GM19025 (cell line): ENCODE measurements at regions not wholly inside any gene's neighbourhood (a gene's known extent, or its start where the extent isn't known, plus 50 kb on each side); places are given as distances from the start of the nearest gene placed in this dataset.
"Not testable (repeated sequence)": the region's sequence is repeated elsewhere in the genome, so short reads cannot be mapped to it uniquely, and the experiment has no call there.

Experiments
- ATAC-seq: cut with Tn5 transposase; IDR thresholded peaks from one replicate; pipeline ENCODE4 v1.9.1; 2021; ENCODE audit warnings: mild to moderate bottlenecking, low read depth, moderate library complexity; ENCODE audit not compliant: unreplicated experiment

GRCh38 chr2:12926641-12927040, 209.9 kb downstream of the TRIB2 start:
- not testable (repeated sequence) for ATAC-seq

GRCh38 chr2:12928197-12928774, 211.6 kb downstream of the TRIB2 start:
- no peak for ATAC-seq

GRCh38 chr2:12928775-12929401, 212.2 kb downstream of the TRIB2 start:
- ATAC-seq, result no peak

- ATAC-seq, result no peak
Measured at GRCh38 chr2:12929758-12930157, 213.0 kb downstream of the TRIB2 start.

- no peak for ATAC-seq
Measured at GRCh38 chr2:12930391-12930790, 213.7 kb downstream of the TRIB2 start.

GRCh38 chr2:12931186-12931844, 214.6 kb downstream of the TRIB2 start:
- ATAC-seq, result no peak

- ATAC-seq, result no peak
Measured at GRCh38 chr2:12932192-12932591, 215.5 kb downstream of the TRIB2 start.

- ATAC-seq, result no peak
Measured at GRCh38 chr2:12934146-12934756, 217.5 kb downstream of the TRIB2 start.

- no peak for ATAC-seq
Measured at GRCh38 chr2:12935222-12935621, 218.5 kb downstream of the TRIB2 start.

- no peak for ATAC-seq
Measured at GRCh38 chr2:12935796-12936195, 219.1 kb downstream of the TRIB2 start.

GRCh38 chr2:12941203-12941602, 224.5 kb downstream of the TRIB2 start:
- no peak for ATAC-seq

GRCh38 chr2:12948231-12948960, 231.7 kb downstream of the TRIB2 start:
- no peak for ATAC-seq

GRCh38 chr2:12948961-12949353, 232.2 kb downstream of the TRIB2 start:
- no peak for ATAC-seq

GRCh38 chr2:12949406-12949805, 232.7 kb downstream of the TRIB2 start:
- no peak for ATAC-seq

GRCh38 chr2:12950174-12950573, 233.4 kb downstream of the TRIB2 start:
- no peak for ATAC-seq

GRCh38 chr2:12950957-12951656, 234.4 kb downstream of the TRIB2 start:
- ATAC-seq, result no peak

GRCh38 chr2:12951657-12951973, 234.9 kb downstream of the TRIB2 start:
- ATAC-seq, result no peak

GRCh38 chr2:12953596-12953995, 236.9 kb downstream of the TRIB2 start:
- ATAC-seq, result no peak

GRCh38 chr2:12955864-12956263, 239.1 kb downstream of the TRIB2 start:
- no peak for ATAC-seq

- no peak for ATAC-seq
Measured at GRCh38 chr2:12957251-12957650, 240.5 kb downstream of the TRIB2 start.

GRCh38 chr2:12959935-12960334, 243.2 kb downstream of the TRIB2 start:
- no peak for ATAC-seq
